Fibroblast of pulmonary artery (primary cell): ENCODE measurements at regions not wholly inside any gene's neighbourhood (a gene's known extent, or its start where the extent isn't known, plus 50 kb on each side); places are given as distances from the start of the nearest gene placed in this dataset.

Experiments
- DNase-seq: peaks from one replicate; pipeline ENCODE4 v3.0.0-alpha.2; 2010; ENCODE audit warnings: low read depth
- H3K4me3 ChIP-seq: replicated peaks from 2 replicates; pipeline ENCODE4 v1.5.1; 2011; ENCODE audit warnings: low read depth, mild to moderate bottlenecking, control low read depth, low read length, moderate library complexity
- TF ChIP-seq, protein P1 (sequence below): IDR thresholded peaks from 2 replicates; pipeline ENCODE4 v1.5.1; 2011; ENCODE audit warnings: mild to moderate bottlenecking, control low read depth, low read length, inconsistent platforms; ENCODE audit errors: missing control alignments

- TF ChIP-seq, protein P1, sequence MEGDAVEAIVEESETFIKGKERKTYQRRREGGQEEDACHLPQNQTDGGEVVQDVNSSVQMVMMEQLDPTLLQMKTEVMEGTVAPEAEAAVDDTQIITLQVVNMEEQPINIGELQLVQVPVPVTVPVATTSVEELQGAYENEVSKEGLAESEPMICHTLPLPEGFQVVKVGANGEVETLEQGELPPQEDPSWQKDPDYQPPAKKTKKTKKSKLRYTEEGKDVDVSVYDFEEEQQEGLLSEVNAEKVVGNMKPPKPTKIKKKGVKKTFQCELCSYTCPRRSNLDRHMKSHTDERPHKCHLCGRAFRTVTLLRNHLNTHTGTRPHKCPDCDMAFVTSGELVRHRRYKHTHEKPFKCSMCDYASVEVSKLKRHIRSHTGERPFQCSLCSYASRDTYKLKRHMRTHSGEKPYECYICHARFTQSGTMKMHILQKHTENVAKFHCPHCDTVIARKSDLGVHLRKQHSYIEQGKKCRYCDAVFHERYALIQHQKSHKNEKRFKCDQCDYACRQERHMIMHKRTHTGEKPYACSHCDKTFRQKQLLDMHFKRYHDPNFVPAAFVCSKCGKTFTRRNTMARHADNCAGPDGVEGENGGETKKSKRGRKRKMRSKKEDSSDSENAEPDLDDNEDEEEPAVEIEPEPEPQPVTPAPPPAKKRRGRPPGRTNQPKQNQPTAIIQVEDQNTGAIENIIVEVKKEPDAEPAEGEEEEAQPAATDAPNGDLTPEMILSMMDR = no peak
- no peak overlapping the region for H3K4me3 ChIP-seq
- DNase-seq = no peak
Observed at GRCh38 chr21:38651570-38651969, 153.3 kb upstream of the ERG start.

- TF ChIP-seq, protein P1 = no peak
Observed at GRCh38 chr21:38652396-38652795, 153.3 kb upstream of the ETS2 start.

GRCh38 chr21:38654580-38654979, 151.1 kb upstream of the ETS2 start:
- H3K4me3 ChIP-seq = no peak overlapping the region
- DNase-seq = no peak
- TF ChIP-seq, protein P1 = no peak

More at GRCh38 chr21:38652396-38652795, 153.3 kb upstream of the ETS2 start:
- no peak for DNase-seq
- no peak overlapping the region for H3K4me3 ChIP-seq

DNA sequence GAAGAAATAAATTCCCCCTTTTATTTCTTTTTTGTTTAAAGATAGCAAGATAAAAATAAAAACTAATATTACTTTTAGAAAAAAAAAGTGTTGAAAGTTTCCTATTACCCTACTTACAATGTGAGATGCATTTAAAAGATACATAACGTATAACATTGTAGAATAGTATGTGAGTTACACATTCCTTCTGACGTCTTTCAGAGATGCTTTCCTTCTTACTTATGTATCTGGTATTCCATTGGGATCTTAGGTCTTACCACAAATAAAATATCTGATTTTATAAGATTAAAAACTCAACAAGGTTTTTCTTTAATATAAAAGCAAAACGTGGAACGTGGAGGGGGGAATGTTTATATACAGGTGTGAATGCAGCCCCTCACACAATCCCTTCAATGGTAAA, 147.2 kb upstream of the ETS2 start:
- no peak overlapping the region for H3K4me3 ChIP-seq
- TF ChIP-seq, protein P1 = no peak
- no peak for DNase-seq

DNA sequence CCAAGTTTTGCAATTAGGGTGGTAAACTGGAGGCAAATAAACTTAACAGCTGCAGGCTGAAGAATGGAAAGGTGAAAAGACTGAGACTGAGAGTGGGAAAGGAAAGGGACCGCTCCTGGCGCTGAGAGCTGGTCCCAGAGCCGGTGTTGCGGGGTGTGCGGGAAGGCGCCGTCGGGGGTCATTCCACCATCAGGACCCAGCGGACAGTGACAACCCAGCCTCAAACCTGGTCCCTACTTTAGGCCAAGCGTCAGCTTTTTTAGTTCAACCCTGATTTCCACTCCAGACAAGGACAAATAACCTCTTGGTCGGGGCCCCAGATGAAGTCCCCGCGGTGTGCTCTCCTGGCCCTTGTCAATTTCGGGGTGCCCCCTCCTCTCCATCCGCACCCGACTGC, 145.8 kb upstream of the ETS2 start:
- TF ChIP-seq, protein P1 = no peak
- no peak overlapping the region for H3K4me3 ChIP-seq
- no peak for DNase-seq

- peak overlapping the region; percentile 44 for H3K4me3 ChIP-seq
- TF ChIP-seq, protein P1 = no peak
- DNase-seq = no peak
Observed at GRCh38 chr21:38660333-38661196, 145.2 kb upstream of the ETS2 start.
